SK-N-SH (cell line): ENCODE measurements at regions not wholly inside any gene's neighbourhood (a gene's known extent, or its start where the extent isn't known, plus 50 kb on each side); places are given as distances from the start of the nearest gene placed in this dataset.

Experiments
- CTCF ChIP-seq: fragments of 200-600 bp; sonication (generic); IDR thresholded peaks from 2 replicates; pipeline ENCODE4 v1.6.1; 2017; ENCODE audit warnings: antibody characterized with exemption, mild to moderate bottlenecking, moderate library complexity
- FOXJ3 ChIP-seq: sonication (generic); formaldehyde crosslinking; IDR thresholded peaks from 2 replicates; pipeline ENCODE4 v1.5.1; 2020; ENCODE audit warnings: mild to moderate bottlenecking, missing genetic modification reagents
- MXI1 ChIP-seq: IDR thresholded peaks from 2 replicates; pipeline ENCODE4 v1.6.1; 2012; ENCODE audit warnings: mild to moderate bottlenecking, low read depth, low read length, improper control_type of control experiment
- NFIC ChIP-seq: IDR thresholded peaks from 2 replicates; pipeline ENCODE4 v1.4.0; 2012; ENCODE audit warnings: borderline replicate concordance
- POLR2AphosphoS5 ChIP-seq: IDR thresholded peaks from 2 replicates; pipeline ENCODE4 v1.6.1; 2012; ENCODE audit warnings: low read depth, low read length
- RFX5 ChIP-seq: IDR thresholded peaks from 2 replicates; pipeline ENCODE4 v1.6.1; 2012; ENCODE audit warnings: mild to moderate bottlenecking, improper control_type of control experiment, low read length
- TCF12 ChIP-seq: IDR thresholded peaks from 2 replicates; pipeline ENCODE4 v1.4.0; 2012
- USF2 ChIP-seq: fragments of 150-350 bp; IDR thresholded peaks from 2 replicates; pipeline ENCODE4 v1.6.1; 2017; ENCODE audit warnings: antibody characterized with exemption, low read length, low read depth, borderline replicate concordance
- YY1 ChIP-seq: IDR thresholded peaks from 2 replicates; pipeline ENCODE4 v1.4.0; 2012; ENCODE audit warnings: low read depth, mild to moderate bottlenecking
- TF ChIP-seq, protein P1 (sequence below): IDR thresholded peaks from 2 replicates; pipeline ENCODE4 v1.4.0; 2012; ENCODE audit warnings: low read depth, borderline replicate concordance

DNA sequence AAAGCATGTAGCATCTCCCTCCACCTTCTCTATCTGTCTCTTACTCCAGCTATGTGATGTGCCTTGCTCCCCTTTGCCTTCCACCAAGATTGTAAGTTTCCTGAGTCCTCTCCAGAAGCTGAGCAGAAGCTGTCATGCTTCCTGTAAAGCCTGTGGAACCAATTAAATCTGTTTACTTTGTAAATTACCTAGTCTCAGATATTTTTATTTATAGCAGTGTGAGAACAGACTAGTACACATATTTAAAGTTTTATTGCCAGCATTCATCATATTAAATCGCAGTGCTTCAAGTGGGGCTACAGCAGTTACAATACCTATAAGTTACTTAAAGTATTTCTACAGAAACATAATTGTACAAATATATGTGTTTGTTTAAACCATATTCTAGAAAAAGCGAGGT lies 973.1 kb downstream of the SLC16A7 start:
- no peak for TF ChIP-seq CTCF
- TF ChIP-seq FOXJ3 (CRISPR knock-in tag) = no peak
- no peak for TF ChIP-seq YY1
- no peak for TF ChIP-seq USF2
- TF ChIP-seq NFIC = no peak
- TF ChIP-seq RFX5 = no peak
- TF ChIP-seq MXI1 = no peak
- TF ChIP-seq POLR2AphosphoS5 = no peak
- TF ChIP-seq TCF12 = no peak
- TF ChIP-seq, protein P1, sequence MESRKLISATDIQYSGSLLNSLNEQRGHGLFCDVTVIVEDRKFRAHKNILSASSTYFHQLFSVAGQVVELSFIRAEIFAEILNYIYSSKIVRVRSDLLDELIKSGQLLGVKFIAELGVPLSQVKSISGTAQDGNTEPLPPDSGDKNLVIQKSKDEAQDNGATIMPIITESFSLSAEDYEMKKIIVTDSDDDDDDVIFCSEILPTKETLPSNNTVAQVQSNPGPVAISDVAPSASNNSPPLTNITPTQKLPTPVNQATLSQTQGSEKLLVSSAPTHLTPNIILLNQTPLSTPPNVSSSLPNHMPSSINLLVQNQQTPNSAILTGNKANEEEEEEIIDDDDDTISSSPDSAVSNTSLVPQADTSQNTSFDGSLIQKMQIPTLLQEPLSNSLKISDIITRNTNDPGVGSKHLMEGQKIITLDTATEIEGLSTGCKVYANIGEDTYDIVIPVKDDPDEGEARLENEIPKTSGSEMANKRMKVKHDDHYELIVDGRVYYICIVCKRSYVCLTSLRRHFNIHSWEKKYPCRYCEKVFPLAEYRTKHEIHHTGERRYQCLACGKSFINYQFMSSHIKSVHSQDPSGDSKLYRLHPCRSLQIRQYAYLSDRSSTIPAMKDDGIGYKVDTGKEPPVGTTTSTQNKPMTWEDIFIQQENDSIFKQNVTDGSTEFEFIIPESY = no peak
